Gastroesophageal sphincter (tissue), 3 donors: ENCODE measurements at regions not wholly inside any gene's neighbourhood (a gene's known extent, or its start where the extent isn't known, plus 50 kb on each side); places are given as distances from the start of the nearest gene placed in this dataset.

ENCODE experiments used
- EP300 ChIP-seq: sonication (generic); formaldehyde crosslinking; IDR thresholded peaks from one replicate; pipeline ENCODE4 v1.6.1; 2017; ENCODE audit warnings: antibody characterized with exemption, mild to moderate bottlenecking
- POLR2A ChIP-seq, 2 donors: fragments of 450-650 bp; IDR thresholded peaks; one replicate each; pipeline ENCODE4 v1.6.1; 2017; ENCODE audit warnings: antibody characterized with exemption in 2 of 2, mild to moderate bottlenecking in 2 of 2, moderate library complexity in 1 of 2
- POLR2AphosphoS5 ChIP-seq: sonication (generic); formaldehyde crosslinking; IDR thresholded peaks from one replicate; pipeline ENCODE4 v1.6.1; 2017; ENCODE audit warnings: antibody characterized with exemption
- TF ChIP-seq, protein P1 (sequence below), 4 experiments: fragments of 200-600 bp in 2 of 4; fragments of 450-650 bp in 2 of 4; sonication (generic) in 1 of 4; IDR thresholded peaks; one replicate each; pipeline ENCODE4 v1.5.1; 2017 to 2019; ENCODE audit warnings: antibody characterized with exemption in 4 of 4, mild to moderate bottlenecking in 2 of 4, moderate library complexity in 2 of 4

DNA sequence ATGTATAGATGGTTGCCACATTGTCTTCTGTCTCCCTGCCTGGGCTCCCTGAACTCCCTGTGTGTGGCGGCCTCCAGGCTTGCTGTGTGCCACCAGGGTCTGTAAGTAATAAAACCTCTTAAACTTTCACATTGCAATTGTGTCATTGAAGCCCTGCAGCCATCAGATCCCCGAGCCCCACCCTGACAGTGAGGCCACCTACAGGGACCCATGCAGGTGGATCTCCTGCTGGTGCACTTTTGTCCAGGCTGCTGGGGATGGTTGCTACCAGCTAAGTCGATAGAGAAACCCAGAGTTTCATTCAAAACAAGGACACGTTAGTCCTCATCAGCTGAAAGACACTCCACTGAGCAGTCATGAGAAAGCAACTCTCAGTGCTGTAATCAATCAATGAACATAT lies 133.6 kb upstream of the PRICKLE2 start:
- TF ChIP-seq, protein P1, sequence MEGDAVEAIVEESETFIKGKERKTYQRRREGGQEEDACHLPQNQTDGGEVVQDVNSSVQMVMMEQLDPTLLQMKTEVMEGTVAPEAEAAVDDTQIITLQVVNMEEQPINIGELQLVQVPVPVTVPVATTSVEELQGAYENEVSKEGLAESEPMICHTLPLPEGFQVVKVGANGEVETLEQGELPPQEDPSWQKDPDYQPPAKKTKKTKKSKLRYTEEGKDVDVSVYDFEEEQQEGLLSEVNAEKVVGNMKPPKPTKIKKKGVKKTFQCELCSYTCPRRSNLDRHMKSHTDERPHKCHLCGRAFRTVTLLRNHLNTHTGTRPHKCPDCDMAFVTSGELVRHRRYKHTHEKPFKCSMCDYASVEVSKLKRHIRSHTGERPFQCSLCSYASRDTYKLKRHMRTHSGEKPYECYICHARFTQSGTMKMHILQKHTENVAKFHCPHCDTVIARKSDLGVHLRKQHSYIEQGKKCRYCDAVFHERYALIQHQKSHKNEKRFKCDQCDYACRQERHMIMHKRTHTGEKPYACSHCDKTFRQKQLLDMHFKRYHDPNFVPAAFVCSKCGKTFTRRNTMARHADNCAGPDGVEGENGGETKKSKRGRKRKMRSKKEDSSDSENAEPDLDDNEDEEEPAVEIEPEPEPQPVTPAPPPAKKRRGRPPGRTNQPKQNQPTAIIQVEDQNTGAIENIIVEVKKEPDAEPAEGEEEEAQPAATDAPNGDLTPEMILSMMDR (IDR thresholded peaks at IDR 0.05), result no peak
- TF ChIP-seq POLR2A (IDR thresholded peaks at IDR 0.05) (no peak), EP300 (no peak), POLR2AphosphoS5 (no peak)
